PFSK-1 (cell line): ENCODE measurements at regions not wholly inside any gene's neighbourhood (a gene's known extent, or its start where the extent isn't known, plus 50 kb on each side); places are given as distances from the start of the nearest gene placed in this dataset.

Experiments used
- FOXP2 ChIP-seq: optimal IDR thresholded peaks from 2 replicates; pipeline ENCODE3; 2011; ENCODE audit warnings: borderline replicate concordance, control low read depth, inconsistent platforms; ENCODE audit not compliant: insufficient read depth; ENCODE audit errors: extremely low read length, extremely low read depth
- POLR2AphosphoS5 ChIP-seq: IDR thresholded peaks from 2 replicates; pipeline ENCODE4 v1.6.1; 2012; ENCODE audit warnings: low read depth, mild to moderate bottlenecking, control low read depth, low read length, moderate library complexity
- REST ChIP-seq, 2 experiments: IDR thresholded peaks; 2 replicates each; pipeline versions ENCODE4 v1.6.1 to v1.8.0; 2011 to 2012; ENCODE audit warnings: low read depth in 2 of 2, low read length in 2 of 2, control low read depth in 1 of 2, inconsistent platforms in 1 of 2, mild to moderate bottlenecking in 1 of 2, moderate library complexity in 1 of 2; ENCODE audit not compliant: insufficient read depth in 1 of 2
- SIN3A ChIP-seq: IDR thresholded peaks from 2 replicates; pipeline ENCODE4 v1.6.1; 2012; ENCODE audit warnings: mild to moderate bottlenecking, low read length, moderate library complexity, borderline replicate concordance; ENCODE audit not compliant: insufficient read depth
- TAF1 ChIP-seq: IDR thresholded peaks from 2 replicates; pipeline ENCODE4 v1.6.1; 2012; ENCODE audit warnings: low read length, control low read depth, borderline replicate concordance; ENCODE audit not compliant: insufficient read depth

- TF ChIP-seq REST (IDR thresholded peaks at IDR 0.05; ENCODE audit: insufficient read depth in 1 of 2, low read depth in 2 of 2, low read length in 2 of 2) (no peak), SIN3A (no peak), TAF1 (no peak), POLR2AphosphoS5 (no peak), FOXP2 (no peak)
Measured at GRCh38 chr6:165714907-165715306, 51.9 kb upstream of the PDE10A start.
